MV-4-11 (cell line): ENCODE measurements at regions not wholly inside any gene's neighbourhood (a gene's known extent, or its start where the extent isn't known, plus 50 kb on each side); places are given as distances from the start of the nearest gene placed in this dataset.
A peak's percentile ranks its signal among the peaks of the same experiment; 100 is the strongest.

ENCODE experiments used
- DNase-seq: peaks from one replicate; lab custom pipeline; 2025; lab: John Stamatoyannopoulos, UW

- DNase-seq = peak; percentile 94
These were observed 705.1 kb downstream of the MED13L start for GRCh38 chr12:115572440-115572839.

GRCh38 chr12:115571446-115571845 is 706.0 kb downstream of the MED13L start:
- DNase-seq = no peak

DNA sequence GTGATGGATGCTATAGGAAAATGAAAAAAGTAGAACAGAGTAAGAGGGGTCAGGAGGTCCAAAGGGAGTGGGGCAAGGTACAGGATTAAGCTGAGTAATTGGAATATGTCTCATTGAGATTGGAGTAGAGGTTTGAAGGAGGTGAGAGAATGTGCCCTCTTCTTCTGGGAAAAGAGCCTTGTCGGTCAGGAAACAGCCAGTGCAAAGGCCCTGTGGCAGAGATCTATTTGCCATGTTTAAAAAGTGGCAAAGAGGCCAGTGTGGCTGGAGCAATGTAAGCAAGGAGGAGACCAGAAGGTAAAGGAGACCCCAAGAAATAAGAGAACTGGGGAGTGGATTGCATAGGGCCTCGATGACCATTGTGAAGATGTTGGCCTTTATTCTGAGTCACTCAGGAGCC is 706.5 kb downstream of the MED13L start:
- no peak for DNase-seq

DNA sequence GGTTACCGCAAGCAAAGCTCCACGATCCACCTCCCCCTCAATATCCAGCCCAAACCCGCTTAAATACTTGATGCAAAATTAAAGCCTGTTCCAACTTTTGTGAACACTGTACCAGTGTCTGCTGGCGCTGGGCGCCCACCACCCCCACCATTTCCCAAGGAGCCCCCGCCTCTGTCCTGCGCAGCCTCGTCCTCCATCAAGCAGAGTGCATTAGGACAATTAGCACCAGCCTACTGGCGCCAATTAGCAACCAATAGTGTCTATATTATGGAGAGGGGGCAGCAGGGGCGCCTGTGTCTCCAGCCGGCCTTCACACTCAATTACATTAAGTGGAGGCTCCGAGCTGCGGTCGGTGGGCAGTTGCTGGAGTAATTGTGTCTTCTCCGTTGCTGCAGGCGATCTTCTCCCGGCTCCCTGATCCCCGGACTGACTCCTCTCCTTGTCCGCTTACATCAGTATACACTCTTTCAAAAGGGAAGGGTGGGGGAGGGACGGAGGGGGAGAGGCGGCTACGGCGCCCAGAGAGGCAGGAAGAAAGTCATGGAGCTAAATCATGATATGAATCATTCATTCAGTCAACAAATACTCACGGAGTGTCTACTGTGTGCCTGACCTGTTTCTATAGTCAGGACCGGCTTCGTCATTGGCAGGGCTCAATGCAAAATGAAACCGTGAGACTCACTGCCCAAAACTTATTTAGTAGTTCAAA is 707.3 kb downstream of the MED13L start:
- no peak for DNase-seq

GRCh38 chr12:115569345-115570068 is 708.0 kb downstream of the MED13L start:
- no peak for DNase-seq

- no peak for DNase-seq
These were observed 719.2 kb downstream of the MED13L start for GRCh38 chr12:115558281-115558680.

GRCh38 chr12:115553622-115554021 is 723.9 kb downstream of the MED13L start:
- no peak for DNase-seq

GRCh38 chr12:115543269-115543668 is 734.2 kb downstream of the MED13L start:
- DNase-seq = no peak

DNA sequence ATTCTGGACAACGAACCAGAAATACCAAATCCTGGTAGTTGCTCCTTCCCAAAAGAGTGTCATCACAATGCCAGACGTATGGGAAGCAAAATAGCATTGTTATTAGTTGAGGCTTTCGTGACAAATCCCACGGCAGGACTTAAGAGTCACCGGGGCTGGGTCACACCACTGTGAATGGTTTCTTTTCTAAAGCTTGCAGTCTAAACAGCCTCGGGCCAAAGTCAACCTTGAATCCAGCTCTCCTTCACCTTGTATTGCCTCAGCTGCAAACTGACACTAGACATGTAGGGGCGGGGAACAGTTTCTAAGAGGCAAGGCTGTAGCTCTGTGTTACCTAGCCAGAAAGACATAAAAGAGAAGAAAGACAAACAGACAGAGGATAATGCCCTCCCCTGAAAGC is 734.8 kb downstream of the MED13L start:
- DNase-seq = no peak

GRCh38 chr12:115541891-115542421 is 735.5 kb downstream of the MED13L start:
- no peak for DNase-seq

DNA sequence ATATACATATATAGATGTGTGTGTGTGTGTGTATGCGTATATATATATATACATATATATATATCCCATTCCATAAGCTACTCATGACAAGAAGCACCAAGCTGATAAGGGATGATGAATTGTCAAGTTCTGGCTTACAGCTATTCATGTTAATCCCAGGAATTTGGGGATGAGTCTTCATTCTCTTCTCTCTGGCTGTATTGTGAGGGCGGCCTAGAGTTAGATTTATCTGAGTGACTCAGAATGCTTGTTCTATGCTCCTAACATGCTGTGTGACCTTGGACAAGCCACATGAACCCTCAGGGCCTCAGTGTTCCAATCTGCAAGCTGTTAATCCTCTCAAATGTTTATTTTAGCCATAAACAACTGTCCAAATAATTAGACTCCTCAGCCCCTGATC is 749.0 kb downstream of the MED13L start:
- no peak for DNase-seq

- no peak for DNase-seq
These were observed 755.6 kb downstream of the MED13L start for GRCh38 chr12:115521771-115522409.

GRCh38 chr12:115519887-115520286 is 757.6 kb downstream of the MED13L start:
- no peak for DNase-seq

DNA sequence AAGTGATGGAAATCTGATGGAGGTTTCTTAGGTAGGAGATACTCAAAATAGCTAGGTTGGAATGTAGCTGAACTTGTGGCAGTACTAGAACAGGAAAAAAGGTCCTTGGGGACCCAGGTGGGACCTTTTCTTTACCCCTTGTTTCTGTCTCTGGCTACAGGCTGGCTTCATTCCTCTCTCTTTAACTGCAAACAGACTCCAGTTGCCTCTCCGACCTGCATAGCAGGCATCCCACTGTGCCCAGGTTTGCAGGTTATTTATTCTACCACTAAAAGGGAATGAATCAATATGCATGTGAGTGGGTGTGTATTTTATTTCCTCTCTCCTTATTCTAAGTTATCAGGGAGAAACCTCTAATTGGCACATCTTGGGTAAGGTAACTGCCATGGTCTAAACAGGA is 758.1 kb downstream of the MED13L start:
- DNase-seq = no peak

DNA sequence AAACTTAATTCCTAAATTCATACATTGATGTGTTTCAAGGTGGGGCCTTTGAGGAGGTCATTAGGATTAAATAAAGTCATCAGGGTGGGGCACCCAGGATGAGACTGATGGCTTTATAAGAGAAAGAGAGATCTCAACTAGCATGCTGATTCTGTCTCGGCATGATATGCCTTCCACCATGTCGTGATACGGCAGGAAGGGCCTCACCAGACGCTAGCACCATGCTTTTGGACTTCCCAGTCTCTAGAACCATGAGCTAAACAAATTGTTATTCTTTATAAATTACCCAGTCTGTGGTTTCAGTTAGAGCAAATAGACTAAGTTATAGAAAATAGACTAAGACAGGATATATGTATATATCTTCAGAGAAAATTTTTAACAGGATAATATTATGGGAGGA is 759.6 kb downstream of the MED13L start:
- DNase-seq = no peak

- DNase-seq = no peak
These were observed 765.3 kb downstream of the MED13L start for GRCh38 chr12:115511986-115512711.

GRCh38 chr12:115511305-115511704 is 766.2 kb downstream of the MED13L start:
- DNase-seq = no peak

DNA sequence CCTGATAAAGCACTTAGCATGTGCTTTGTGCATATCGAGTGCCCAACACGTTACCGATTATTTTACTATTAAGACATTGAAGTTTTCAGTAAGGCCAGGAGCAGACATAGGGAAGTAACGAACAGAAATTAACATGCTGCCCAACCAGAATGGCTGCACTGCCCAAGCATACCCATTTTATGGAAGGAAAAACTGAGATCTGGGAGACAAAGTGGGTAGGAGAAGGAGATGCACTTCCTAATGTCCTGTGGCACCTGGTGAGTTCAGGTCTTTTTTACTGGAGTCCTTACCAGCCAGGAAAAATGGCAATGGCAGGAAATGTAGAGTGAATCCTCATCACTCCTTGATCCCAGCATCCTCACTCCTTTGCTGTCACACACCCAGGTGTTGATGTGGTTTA is 768.5 kb downstream of the MED13L start:
- no peak for DNase-seq

DNA sequence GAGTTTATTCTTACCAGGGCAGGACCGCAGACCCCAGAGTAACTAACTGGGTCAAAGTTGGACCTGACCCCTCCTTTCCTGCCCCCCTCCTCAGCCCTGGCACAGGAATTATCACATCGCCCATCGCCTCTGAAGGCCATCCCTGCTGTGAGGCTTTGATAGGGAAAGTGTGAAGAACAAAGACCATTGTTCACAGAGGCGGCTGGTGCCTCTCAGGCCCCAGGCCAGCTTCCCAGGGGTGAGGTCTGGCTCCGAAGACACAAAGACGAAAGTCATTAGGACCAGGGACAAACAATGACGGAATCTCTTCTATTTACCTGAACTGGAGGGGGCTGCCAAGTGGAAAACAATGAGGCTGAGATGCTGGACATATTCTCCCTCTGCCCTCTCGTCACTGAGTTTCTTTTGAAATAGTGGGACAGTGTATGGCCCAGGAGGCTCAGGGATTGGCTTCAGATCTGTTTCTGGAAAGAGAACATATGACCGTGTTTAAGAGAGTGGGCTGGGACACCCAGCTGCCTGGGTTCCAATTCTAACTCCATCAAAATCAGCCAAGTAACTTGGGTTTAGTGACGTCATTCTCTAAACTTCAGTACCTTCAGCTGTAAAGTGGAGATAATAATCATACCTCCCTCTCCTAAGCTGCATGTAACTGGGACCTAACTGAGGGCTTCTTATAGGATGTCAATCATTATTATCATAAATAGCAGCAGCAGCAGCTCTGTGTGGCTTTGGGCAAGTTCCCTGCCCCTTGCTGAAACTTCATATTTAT is 769.4 kb downstream of the MED13L start:
- DNase-seq = no peak

DNA sequence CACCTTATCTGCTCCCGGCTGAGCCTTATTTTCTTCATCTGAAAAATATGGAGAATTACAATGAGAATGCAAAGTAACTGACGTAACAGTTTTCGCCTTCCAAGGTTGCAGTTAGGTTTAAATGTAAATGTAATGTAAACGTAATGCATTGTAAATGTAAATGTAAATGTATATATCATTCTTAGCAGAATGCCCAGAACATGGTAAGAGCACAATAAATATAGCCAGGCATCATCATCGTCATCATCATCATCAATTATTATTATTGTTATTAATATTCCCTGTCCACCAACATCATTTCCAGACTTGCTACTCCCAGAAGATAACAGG is 770.0 kb downstream of the MED13L start:
- no peak for DNase-seq

- no peak for DNase-seq
These were observed 770.5 kb downstream of the MED13L start for GRCh38 chr12:115506822-115507559.
